ENCODE measurements at regions not wholly inside any gene's neighbourhood (a gene's known extent, or its start where the extent isn't known, plus 50 kb on each side); places are given as distances from the start of the nearest gene placed in this dataset.

DNA sequence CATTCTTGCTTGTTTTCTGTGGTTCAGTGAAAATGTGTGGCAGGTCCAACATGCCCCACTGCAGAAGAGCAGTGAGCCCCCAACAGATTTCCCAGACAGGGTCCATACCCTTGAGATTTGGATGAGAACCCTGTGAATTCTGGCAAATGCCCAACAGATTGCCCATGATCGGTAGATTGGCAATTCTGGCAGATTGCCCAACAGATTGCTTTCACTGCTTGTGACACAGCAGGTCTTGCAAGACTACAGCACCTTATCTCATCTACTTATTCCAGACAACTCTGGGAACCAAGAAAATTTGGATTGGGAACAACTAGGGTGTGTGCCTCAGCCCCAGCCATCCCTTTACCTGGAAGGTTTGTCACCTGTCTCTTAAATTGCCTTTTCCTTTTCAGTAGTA lies 143.7 kb upstream of the COL1A2 start:
- Histone ChIP-seq H3K9ac (replicated peaks; ENCODE audit: extremely low read depth, insufficient read depth, low read length) (no peak overlapping the region), H3K4me2 (ENCODE audit: insufficient read depth, low read length) (no peak overlapping the region), H3K27me3 (ENCODE audit: control insufficient read depth in 2 of 2, insufficient read depth in 2 of 2, low read length in 2 of 2) (no peaks in the 10 kb centered on the region), H3K79me2 (ENCODE audit: control insufficient read depth, insufficient read depth, low read length) (no peaks in the 10 kb centered on the region), H3K4me1 (ENCODE audit: control insufficient read depth, extremely low read depth, insufficient read depth, low read length) (no peaks in the 10 kb centered on the region), H4K20me1 (replicated peaks; ENCODE audit: control insufficient read depth, extremely low read depth, insufficient read depth, low read length) (no peaks in the 10 kb centered on the region), H2AFZ (ENCODE audit: low read depth, low read length) (no peak overlapping the region), H3K4me3 (replicated peaks in 1 of 3; ENCODE audit: insufficient read depth in 1 of 3, low read depth in 1 of 3, low read length in 3 of 3) (no peak overlapping the region), H3K9me3 (replicated peaks; ENCODE audit: control insufficient read depth, insufficient read depth, low read length) (no peaks in the 10 kb centered on the region), H3K27ac (ENCODE audit: insufficient read depth, low read depth, low read length) (no peak overlapping the region), H3K36me3 (ENCODE audit: control insufficient read depth in 2 of 2, extremely low read depth in 1 of 2, insufficient read depth in 2 of 2, low read length in 2 of 2) (no peaks in the 10 kb centered on the region), H3K9me1 (replicated peaks; ENCODE audit: control insufficient read depth, extremely low read depth, insufficient read depth, low read length) (no peaks in the 10 kb centered on the region)
- intact Hi-C loops (cut with micrococcal nuclease) (no loop called here), dilution Hi-C loops (cut with MboI; ENCODE audit: extremely low pct_ligation_motif_present, low sequenced_read_pairs) (no loop called here)
- TF ChIP-seq JUN (IDR thresholded peaks at IDR 0.05; ENCODE audit: borderline replicate concordance, insufficient read depth, insufficient read length, low read depth), result no peak
- TF ChIP-seq GATA2 (IDR thresholded peaks at IDR 0.05; ENCODE audit: insufficient read depth, insufficient read length, low read depth, low read length), result peak; percentile 56
- POLR2A ChIA-PET, result no interaction called here
- no peak for FAIRE-seq
- CTCF ChIA-PET, result no interaction called here
- BruUV-seq (replicated peaks), result no TSS peak
- DNase-seq (ENCODE audit: low read depth, low spot score), result no peak

DNA sequence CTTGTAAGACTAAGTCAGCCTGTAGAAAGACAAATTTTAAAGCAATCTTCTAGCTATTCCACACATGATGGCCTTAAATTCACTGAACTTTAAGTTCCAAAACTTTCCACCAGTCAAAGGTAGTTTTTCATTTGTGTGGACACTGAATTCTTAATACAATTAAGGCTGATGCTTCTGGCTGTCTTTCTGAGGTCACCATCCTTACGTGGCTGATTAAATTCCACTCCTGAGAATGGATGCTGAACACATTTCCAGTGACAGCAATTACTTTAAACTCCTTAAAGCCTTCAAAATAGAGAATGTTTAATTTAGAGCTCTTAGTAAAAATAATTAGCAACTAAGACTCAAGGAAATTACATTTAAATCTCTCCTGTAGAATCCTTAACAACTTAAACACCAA lies 142.6 kb upstream of the COL1A2 start:
- Histone ChIP-seq H3K27ac (ENCODE audit: insufficient read depth, low read depth, low read length) (no peak overlapping the region), H3K27me3 (ENCODE audit: control insufficient read depth in 2 of 2, insufficient read depth in 2 of 2, low read length in 2 of 2) (no peaks in the 10 kb centered on the region), H4K20me1 (replicated peaks; ENCODE audit: control insufficient read depth, extremely low read depth, insufficient read depth, low read length) (no peaks in the 10 kb centered on the region), H3K79me2 (ENCODE audit: control insufficient read depth, insufficient read depth, low read length) (no peaks in the 10 kb centered on the region), H2AFZ (ENCODE audit: low read depth, low read length) (no peak overlapping the region), H3K4me1 (ENCODE audit: control insufficient read depth, extremely low read depth, insufficient read depth, low read length) (no peaks in the 10 kb centered on the region), H3K9me1 (replicated peaks; ENCODE audit: control insufficient read depth, extremely low read depth, insufficient read depth, low read length) (no peaks in the 10 kb centered on the region), H3K9ac (replicated peaks; ENCODE audit: extremely low read depth, insufficient read depth, low read length) (no peak overlapping the region), H3K9me3 (replicated peaks; ENCODE audit: control insufficient read depth, insufficient read depth, low read length) (no peaks in the 10 kb centered on the region), H3K4me3 (replicated peaks in 1 of 3; ENCODE audit: insufficient read depth in 1 of 3, low read depth in 1 of 3, low read length in 3 of 3) (no peak overlapping the region), H3K36me3 (ENCODE audit: control insufficient read depth in 2 of 2, extremely low read depth in 1 of 2, insufficient read depth in 2 of 2, low read length in 2 of 2) (no peaks in the 10 kb centered on the region), H3K4me2 (ENCODE audit: insufficient read depth, low read length) (no peak overlapping the region)
- intact Hi-C loops (cut with micrococcal nuclease) (no loop called here), dilution Hi-C loops (cut with MboI; ENCODE audit: extremely low pct_ligation_motif_present, low sequenced_read_pairs) (no loop called here)
- no TSS peak for BruUV-seq (replicated peaks)
- no peak for FAIRE-seq
- no peak for DNase-seq (ENCODE audit: low read depth, low spot score)
- TF ChIP-seq, protein P1, sequence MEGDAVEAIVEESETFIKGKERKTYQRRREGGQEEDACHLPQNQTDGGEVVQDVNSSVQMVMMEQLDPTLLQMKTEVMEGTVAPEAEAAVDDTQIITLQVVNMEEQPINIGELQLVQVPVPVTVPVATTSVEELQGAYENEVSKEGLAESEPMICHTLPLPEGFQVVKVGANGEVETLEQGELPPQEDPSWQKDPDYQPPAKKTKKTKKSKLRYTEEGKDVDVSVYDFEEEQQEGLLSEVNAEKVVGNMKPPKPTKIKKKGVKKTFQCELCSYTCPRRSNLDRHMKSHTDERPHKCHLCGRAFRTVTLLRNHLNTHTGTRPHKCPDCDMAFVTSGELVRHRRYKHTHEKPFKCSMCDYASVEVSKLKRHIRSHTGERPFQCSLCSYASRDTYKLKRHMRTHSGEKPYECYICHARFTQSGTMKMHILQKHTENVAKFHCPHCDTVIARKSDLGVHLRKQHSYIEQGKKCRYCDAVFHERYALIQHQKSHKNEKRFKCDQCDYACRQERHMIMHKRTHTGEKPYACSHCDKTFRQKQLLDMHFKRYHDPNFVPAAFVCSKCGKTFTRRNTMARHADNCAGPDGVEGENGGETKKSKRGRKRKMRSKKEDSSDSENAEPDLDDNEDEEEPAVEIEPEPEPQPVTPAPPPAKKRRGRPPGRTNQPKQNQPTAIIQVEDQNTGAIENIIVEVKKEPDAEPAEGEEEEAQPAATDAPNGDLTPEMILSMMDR (IDR thresholded peaks at IDR 0.05; ENCODE audit: extremely low read depth in 1 of 2, insufficient read depth in 1 of 2, low read depth in 1 of 2, low read length in 2 of 2), result no peak
- TF ChIP-seq GATA2 (IDR thresholded peaks at IDR 0.05; ENCODE audit: insufficient read depth, insufficient read length, low read depth, low read length), result no peak
- CTCF ChIA-PET, result no interaction called here
- POLR2A ChIA-PET, result no interaction called here
